H1 (cell line): ENCODE measurements at regions not wholly inside any gene's neighbourhood (a gene's known extent, or its start where the extent isn't known, plus 50 kb on each side); places are given as distances from the start of the nearest gene placed in this dataset.
A peak's percentile ranks its signal among the peaks of the same experiment; 100 is the strongest.

Source experiments
- CTCF ChIA-PET: fragments of 300-600 bp; sonication (Branson Sonifier 250); formaldehyde crosslinking; loops from one replicate; lab custom pipeline; 2021; ENCODE audit not compliant: partially characterized antibody; lab: Charles Lee
- POLR2A ChIA-PET: fragments of 300-600 bp; sonication (Branson Sonifier 250); formaldehyde crosslinking; loops from one replicate; lab custom pipeline; 2021; ENCODE audit warnings: inconsistent platforms; ENCODE audit not compliant: partially characterized antibody; lab: Charles Lee
- DNase-seq, 2 experiments: peaks; one replicate each; pipeline versions ENCODE4 v3.0.0 to v3.0.0-alpha.2; 2010 to 2022; ENCODE audit warnings: low spot score in 2 of 2, low read depth in 1 of 2, mixed read lengths in 1 of 2
- FAIRE-seq: peaks from 2 replicates; lab custom pipeline; 2011; peaks lifted over from hg19 to GRCh38; lab: Jason Lieb, UNC
- H2AFZ ChIP-seq: 2 replicates; pipeline ENCODE4 v1.8.1; 2012; ENCODE audit warnings: low read length, inconsistent platforms
- H2AK5ac ChIP-seq: 2 replicates; pipeline ENCODE4 v1.6.1; 2013; ENCODE audit warnings: low read depth, low read length
- H2BK120ac ChIP-seq: replicated peaks from 2 replicates; pipeline ENCODE3; 2013; ENCODE audit warnings: low read depth, low read length, inconsistent platforms
- H2BK12ac ChIP-seq: 2 replicates; pipeline ENCODE4 v1.6.1; 2013; ENCODE audit warnings: low read depth, low read length
- H2BK15ac ChIP-seq: 2 replicates; pipeline ENCODE4 v1.6.1; 2013; ENCODE audit warnings: low read length
- H2BK20ac ChIP-seq: 2 replicates; pipeline ENCODE4 v1.6.1; 2013; ENCODE audit warnings: low read length
- H2BK5ac ChIP-seq: 2 replicates; pipeline ENCODE4 v1.6.1; 2013; ENCODE audit warnings: low read depth, low read length
- H3K14ac ChIP-seq: 2 replicates; pipeline ENCODE4 v1.6.1; 2013; ENCODE audit warnings: inconsistent platforms; ENCODE audit not compliant: insufficient read length
- H3K18ac ChIP-seq: 2 replicates; pipeline ENCODE4 v1.6.1; 2013; ENCODE audit warnings: low read length; ENCODE audit errors: extremely low read depth
- H3K23ac ChIP-seq: 2 replicates; pipeline ENCODE4 v1.6.1; 2013; ENCODE audit warnings: inconsistent platforms; ENCODE audit not compliant: insufficient read length
- H3K23me2 ChIP-seq: 2 replicates; pipeline ENCODE4 v1.6.1; 2013; ENCODE audit warnings: low read depth, low read length
- H3K27ac ChIP-seq: 2 replicates; pipeline ENCODE4 v1.6.1; 2011; ENCODE audit warnings: low read depth, low read length, inconsistent platforms
- H3K27me3 ChIP-seq, 4 experiments: replicated peaks in 1 of 4; 1 replicate in 1 of 4; 2 replicates in 3 of 4; pipeline versions ENCODE4 v1.6.1 to v1.8.1; 2011 to 2013; ENCODE audit warnings: low read length in 3 of 4, mild to moderate bottlenecking in 3 of 4, inconsistent platforms in 2 of 4, mixed read lengths in 2 of 4, moderate library complexity in 1 of 4; ENCODE audit not compliant: control insufficient read depth in 3 of 4, insufficient read depth in 3 of 4; ENCODE audit errors: extremely low read depth in 1 of 4
- H3K36me3 ChIP-seq, 4 experiments: 2 replicates each; pipeline versions ENCODE4 v1.6.1 to v1.8.1; 2011 to 2013; ENCODE audit warnings: mild to moderate bottlenecking in 4 of 4, low read length in 3 of 4, moderate library complexity in 2 of 4, control low read depth in 1 of 4, inconsistent platforms in 1 of 4; ENCODE audit not compliant: insufficient read depth in 4 of 4, control insufficient read depth in 2 of 4
- H3K4ac ChIP-seq: replicated peaks from 2 replicates; pipeline ENCODE3; 2013; ENCODE audit warnings: low read length, low read depth, mixed read lengths, inconsistent platforms; ENCODE audit not compliant: insufficient read length
- H3K4me1 ChIP-seq, 4 experiments: replicated peaks in 1 of 4; 1 replicate in 1 of 4; 2 replicates in 3 of 4; pipeline versions ENCODE4 v1.6.1 to v1.8.1; 2011 to 2013; ENCODE audit warnings: low read length in 3 of 4, inconsistent platforms in 2 of 4, mixed read lengths in 1 of 4; ENCODE audit not compliant: insufficient read depth in 4 of 4, control insufficient read depth in 3 of 4
- H3K4me2 ChIP-seq, 2 experiments: 2 replicates each; pipeline versions ENCODE4 v1.6.1 to v1.8.1; 2011 to 2013; ENCODE audit warnings: low read depth in 2 of 2, low read length in 2 of 2, control low read depth in 1 of 2, inconsistent platforms in 1 of 2, mild to moderate bottlenecking in 1 of 2; ENCODE audit not compliant: insufficient read depth in 1 of 2
- H3K4me3 ChIP-seq, 4 experiments: fragments of 200-600, 300-600 bp in 1 of 4; sonication (generic), shearing (Covaris generic), sonication (Bioruptor Twin) in 1 of 4; 2 replicates each; pipeline versions ENCODE4 v1.5.1 to v1.8.1; 2011 to 2016; ENCODE audit warnings: low read length in 4 of 4, low read depth in 3 of 4, control low read depth in 2 of 4, inconsistent platforms in 2 of 4, mild to moderate bottlenecking in 2 of 4, mixed read lengths in 1 of 4, moderate library complexity in 1 of 4; ENCODE audit not compliant: insufficient read depth in 2 of 4; ENCODE audit errors: extremely low read depth in 1 of 4
- H3K56ac ChIP-seq: replicated peaks from 2 replicates; pipeline ENCODE3; 2013; ENCODE audit warnings: low read depth, mild to moderate bottlenecking, mixed read lengths, low read length, inconsistent platforms; ENCODE audit not compliant: insufficient read length
- H3K79me1 ChIP-seq: 2 replicates; pipeline ENCODE4 v1.6.1; 2013; ENCODE audit warnings: low read depth, low read length, control low read depth
- H3K79me2 ChIP-seq, 2 experiments: 2 replicates each; pipeline versions ENCODE4 v1.6.1 to v1.8.1; 2012 to 2013; ENCODE audit warnings: low read length in 2 of 2, mild to moderate bottlenecking in 2 of 2, inconsistent platforms in 1 of 2; ENCODE audit not compliant: insufficient read depth in 2 of 2, control insufficient read depth in 1 of 2
- H3K9ac ChIP-seq, 4 experiments: replicated peaks in 1 of 4; 1 replicate in 1 of 4; 2 replicates in 3 of 4; pipeline versions ENCODE4 v1.6.1 to v1.8.1; 2011 to 2013; ENCODE audit warnings: low read depth in 3 of 4, low read length in 3 of 4, control low read depth in 2 of 4, mild to moderate bottlenecking in 2 of 4, moderate library complexity in 2 of 4, inconsistent platforms in 1 of 4; ENCODE audit errors: extremely low read depth in 1 of 4
- H3K9me3 ChIP-seq, 2 experiments: 2 replicates each; pipeline versions ENCODE4 v1.6.1 to v1.8.1; 2012 to 2013; ENCODE audit warnings: mild to moderate bottlenecking in 2 of 2, moderate library complexity in 2 of 2, control low read depth in 1 of 2, inconsistent platforms in 1 of 2, low read depth in 1 of 2, low read length in 1 of 2, mixed read lengths in 1 of 2; ENCODE audit not compliant: insufficient read depth in 2 of 2
- H4K20me1 ChIP-seq, 2 experiments: replicated peaks in 1 of 2; 2 replicates each; pipeline versions ENCODE3 to v1.8.1; 2011 to 2013; ENCODE audit warnings: inconsistent platforms in 2 of 2, low read length in 2 of 2, mild to moderate bottlenecking in 1 of 2; ENCODE audit not compliant: insufficient read depth in 2 of 2, control insufficient read depth in 1 of 2
- H4K5ac ChIP-seq: 2 replicates; pipeline ENCODE4 v1.6.1; 2013; ENCODE audit warnings: low read length, low read depth, mixed read lengths, inconsistent platforms; ENCODE audit not compliant: insufficient read length
- H4K8ac ChIP-seq: 2 replicates; pipeline ENCODE4 v1.8.0; 2013; ENCODE audit warnings: mild to moderate bottlenecking, moderate library complexity, low read length, inconsistent platforms; ENCODE audit not compliant: insufficient read depth; ENCODE audit errors: extremely low read depth
- H4K91ac ChIP-seq: replicated peaks from 2 replicates; pipeline ENCODE3; 2013; ENCODE audit warnings: low read length, mixed read lengths, inconsistent platforms; ENCODE audit not compliant: insufficient read length
- ASH2L ChIP-seq: fragments of 200-600, 300-600 bp; sonication (generic); IDR thresholded peaks from one replicate; pipeline ENCODE4 v1.7.1; 2017; ENCODE audit warnings: low read length
- BCL11A ChIP-seq, 2 experiments: IDR thresholded peaks; one replicate each; pipeline ENCODE4 v1.6.1; 2011; ENCODE audit warnings: low read depth in 2 of 2, low read length in 2 of 2, mild to moderate bottlenecking in 2 of 2
- CBX8 ChIP-seq: fragments of 300-800, 300-1000 bp; sonication (generic); IDR thresholded peaks from 2 replicates; pipeline ENCODE4 v1.7.1; 2016; ENCODE audit warnings: low read depth, low read length, borderline replicate concordance
- EZH2 ChIP-seq: fragments of 200-600 bp; sonication (generic); IDR thresholded peaks from 2 replicates; pipeline ENCODE4 v1.7.1; 2012; ENCODE audit warnings: low read depth, mild to moderate bottlenecking, moderate library complexity, low read length, inconsistent platforms; ENCODE audit not compliant: severe bottlenecking
- JUND ChIP-seq: IDR thresholded peaks from 2 replicates; pipeline ENCODE4 v1.6.1; 2011; ENCODE audit warnings: mild to moderate bottlenecking, improper control_type of control experiment, low read length
- NRF1 ChIP-seq: IDR thresholded peaks from 2 replicates; pipeline ENCODE4 v1.6.1; 2011; ENCODE audit warnings: mild to moderate bottlenecking, low read depth, low read length, improper control_type of control experiment
- PHF8 ChIP-seq: fragments of 200-600 bp; sonication (generic); conservative IDR thresholded peaks from 2 replicates; pipeline ENCODE4 v1.7.1; 2012; ENCODE audit warnings: low read depth, mild to moderate bottlenecking, inconsistent platforms, low read length, moderate library complexity
- RFX5 ChIP-seq: IDR thresholded peaks from 2 replicates; pipeline ENCODE4 v1.6.1; 2011; ENCODE audit warnings: low read depth, low read length, improper control_type of control experiment, borderline replicate concordance
- RNF2 ChIP-seq: fragments of 200-900, 300-1000 bp; sonication (generic); IDR thresholded peaks from 2 replicates; pipeline ENCODE4 v1.7.1; 2016; ENCODE audit warnings: borderline replicate concordance, low read depth, mild to moderate bottlenecking, antibody characterized with exemption, low read length; ENCODE audit not compliant: poor library complexity, severe bottlenecking; ENCODE audit errors: missing control alignments
- RXRA ChIP-seq: IDR thresholded peaks from 2 replicates; pipeline ENCODE4 v1.6.1; 2011; ENCODE audit warnings: low read depth, mild to moderate bottlenecking, low read length, moderate library complexity; ENCODE audit not compliant: insufficient read depth
- SIRT6 ChIP-seq: IDR thresholded peaks from one replicate; pipeline ENCODE4 v1.7.1; 2012; ENCODE audit warnings: low read length, inconsistent platforms
- SP2 ChIP-seq: IDR thresholded peaks from 2 replicates; pipeline ENCODE4 v1.6.1; 2012; ENCODE audit warnings: mild to moderate bottlenecking, low read length, inconsistent platforms
- WGBS, 2 experiments: shearing (Covaris generic) in 1 of 2; methylation state at CpG; one replicate each; pipeline versions ENCODE4 v1.1.6 to v1.1.7; 2013 to 2015; ENCODE audit warnings: low lambda C conversion rate in 2 of 2, mixed read lengths in 2 of 2, inconsistent platforms in 1 of 2, low coverage in 1 of 2, missing lambda C conversion rate in 1 of 2; ENCODE audit not compliant: insufficient replicate concordance in 2 of 2, insufficient coverage in 1 of 2, insufficient read length in 1 of 2; ENCODE audit errors: extremely low coverage in 1 of 2, missing lambda C conversion rate in 1 of 2; 5-methylcytosine and 5-hydroxymethylcytosine counted together
- TF ChIP-seq, protein P1 (sequence below): IDR thresholded peaks from 2 replicates; pipeline ENCODE4 v1.6.1; 2011; ENCODE audit warnings: low read depth, mild to moderate bottlenecking, low read length; ENCODE audit not compliant: insufficient read depth

DNA sequence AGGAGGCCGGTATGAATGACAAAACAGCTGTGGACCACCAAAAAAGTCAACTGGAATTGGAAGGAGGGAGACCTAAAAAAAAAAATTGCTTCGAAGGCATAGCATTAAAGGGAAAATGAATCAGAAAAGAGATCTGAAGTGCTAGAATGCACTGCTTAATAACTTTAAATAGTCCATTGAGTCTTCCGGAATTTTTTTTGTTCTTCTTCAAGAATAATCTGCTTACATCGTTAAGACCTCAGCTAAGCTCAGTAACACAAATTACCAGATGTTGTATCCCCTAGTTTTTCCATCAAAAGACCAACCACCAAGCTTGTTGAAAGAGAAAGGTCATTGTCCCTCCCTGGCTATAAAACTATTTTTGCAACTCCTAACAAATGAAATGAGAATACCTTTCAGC is 560.5 kb downstream of the NR2F2 start:
- Histone ChIP-seq H4K5ac (no peak overlapping the region), H3K23me2 (peaks cover 2% of the 10 kb centered on the region; the same call in 1 of the 2 replicates), H3K14ac (no peak overlapping the region), H3K9ac (no peak overlapping the region), H4K91ac (no peak overlapping the region), H3K27ac (no peak overlapping the region), H3K27me3 (no peaks in the 10 kb centered on the region), H3K23ac (no peak overlapping the region), H4K20me1 (no peaks in the 10 kb centered on the region), H2BK120ac (no peak overlapping the region), H3K4me3 (peak overlapping the region in 1 of 4 experiments; percentile 1; a peak in 1 of 8 replicates), H3K79me1 (no peaks in the 10 kb centered on the region), H3K9me3 (no peaks in the 10 kb centered on the region), H2BK12ac (no peak overlapping the region), H3K4me1 (peaks cover 0 to 16% (median 0%) of the 10 kb centered on the region in 4 experiments; a peak in 2 of 7 replicates), H3K56ac (no peak overlapping the region), H2BK15ac (no peak overlapping the region), H2AK5ac (no peak overlapping the region), H3K4me2 (peak overlapping the region; percentile 32 to 37; a peak in 2 of 4 replicates), H2BK5ac (no peak overlapping the region), H3K4ac (no peak overlapping the region), H2BK20ac (no peak overlapping the region), H2AFZ (no peak overlapping the region), H3K18ac (no peak overlapping the region), H4K8ac (no peak overlapping the region), H3K79me2 (no peaks in the 10 kb centered on the region), H3K36me3 (no peaks in the 10 kb centered on the region)
- CTCF ChIA-PET, result interaction anchor here (0.7 kb wide), 3 partner anchors 134 to 343 kb away, joined by 3 read pairs; no protein-coding TSS in a partner anchor
- WGBS, 2 experiments, result 39% methylated on average over 4 of the region's 4 CpGs; no CpG with 5 or more reads in 1 of the 2 experiments
- POLR2A ChIA-PET, result no interaction called here
- FAIRE-seq (no peak), DNase-seq (no peak)
- no peak for TF ChIP-seq EZH2
- TF ChIP-seq RNF2, result no peak
- TF ChIP-seq, protein P1, sequence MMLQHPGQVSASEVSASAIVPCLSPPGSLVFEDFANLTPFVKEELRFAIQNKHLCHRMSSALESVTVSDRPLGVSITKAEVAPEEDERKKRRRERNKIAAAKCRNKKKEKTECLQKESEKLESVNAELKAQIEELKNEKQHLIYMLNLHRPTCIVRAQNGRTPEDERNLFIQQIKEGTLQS, result no peak
- no peak for TF ChIP-seq RXRA
- no peak for TF ChIP-seq SP2
- no peak for TF ChIP-seq CBX8
- TF ChIP-seq PHF8, result no peak
- no peak for TF ChIP-seq NRF1
- TF ChIP-seq RFX5, result no peak
- no peak for TF ChIP-seq ASH2L
- TF ChIP-seq SIRT6, result no peak
- no peak for TF ChIP-seq BCL11A (IDR thresholded peaks at IDR 0.05; ENCODE audit: low read depth in 2 of 2, low read length in 2 of 2)
- no peak for TF ChIP-seq JUND
